Endothelial cell of umbilical vein (primary cell): ENCODE measurements at regions not wholly inside any gene's neighbourhood (a gene's known extent, or its start where the extent isn't known, plus 50 kb on each side); places are given as distances from the start of the nearest gene placed in this dataset.
"Not testable (repeated sequence)": the region's sequence is repeated elsewhere in the genome, so short reads cannot be mapped to it uniquely, and the experiment has no call there.

Experiments used
- BruUV-seq: library from RNA; stranded (reverse); fragments of 400-500 nt; replicated peaks from 2 replicates; lab custom pipeline; 2021; lab: Mats Ljungman, UMichigan
- CTCF ChIA-PET: fragments of 300-600, 350-600 bp; sonication (Branson Sonifier 250); formaldehyde crosslinking; loops from one replicate; lab custom pipeline; 2021; ENCODE audit warnings: antibody characterized with exemption, inconsistent platforms; lab: Charles Lee
- POLR2A ChIA-PET: fragments of 300-600, 350-600 bp; sonication (Branson Sonifier 250); formaldehyde crosslinking; loops from one replicate; lab custom pipeline; 2021; ENCODE audit warnings: antibody characterized with exemption, inconsistent platforms; lab: Charles Lee
- DNase-seq: peaks from one replicate; pipeline ENCODE4 v3.0.0-alpha.2; 2011; ENCODE audit warnings: low read depth, low spot score
- FAIRE-seq: peaks from 2 replicates; lab custom pipeline; 2011; peaks lifted over from hg19 to GRCh38; lab: Jason Lieb, UNC
- H2AFZ ChIP-seq: 2 replicates; pipeline ENCODE4 v1.6.0; 2012; ENCODE audit warnings: low read depth, low read length, control low read depth, inconsistent platforms
- H3K27ac ChIP-seq: 2 replicates; pipeline ENCODE4 v1.5.1; 2011; ENCODE audit warnings: low read depth, mild to moderate bottlenecking, control low read depth, low read length, moderate library complexity; ENCODE audit not compliant: insufficient read depth
- H3K27me3 ChIP-seq, 2 experiments: 2 replicates each; pipeline versions ENCODE4 v1.6.0 to v1.6.1; 2011; ENCODE audit warnings: low read length in 2 of 2, mixed read lengths in 1 of 2; ENCODE audit not compliant: control insufficient read depth in 2 of 2, insufficient read depth in 2 of 2
- H3K36me3 ChIP-seq, 2 experiments: 2 replicates in 1 of 2; 3 replicates in 1 of 2; pipeline ENCODE4 v1.5.1; 2011; ENCODE audit warnings: low read length in 2 of 2, mild to moderate bottlenecking in 1 of 2, moderate library complexity in 1 of 2; ENCODE audit not compliant: control insufficient read depth in 2 of 2, insufficient read depth in 2 of 2; ENCODE audit errors: extremely low read depth in 1 of 2
- H3K4me1 ChIP-seq: 3 replicates; pipeline ENCODE4 v1.5.1; 2011; ENCODE audit warnings: mild to moderate bottlenecking, low read length; ENCODE audit not compliant: control insufficient read depth, insufficient read depth; ENCODE audit errors: extremely low read depth
- H3K4me2 ChIP-seq: 2 replicates; pipeline ENCODE4 v1.6.1; 2011; ENCODE audit warnings: low read length, control low read depth, mixed read lengths; ENCODE audit not compliant: insufficient read depth
- H3K4me3 ChIP-seq, 3 experiments: fragments of 200-600 bp in 1 of 3; sonication (generic), shearing (Covaris generic) in 1 of 3; replicated peaks in 1 of 3; 2 replicates each; pipeline ENCODE4 v1.5.1; 2011 to 2016; ENCODE audit warnings: control low read depth in 3 of 3, low read length in 3 of 3, mild to moderate bottlenecking in 2 of 3, inconsistent platforms in 1 of 3, low read depth in 1 of 3, moderate library complexity in 1 of 3; ENCODE audit not compliant: insufficient read depth in 1 of 3
- H3K79me2 ChIP-seq: 2 replicates; pipeline ENCODE4 v1.6.0; 2012; ENCODE audit warnings: low read length, inconsistent platforms; ENCODE audit not compliant: control insufficient read depth, insufficient read depth
- H3K9ac ChIP-seq: replicated peaks from 2 replicates; pipeline ENCODE3; 2011; ENCODE audit warnings: low read length, control low read depth; ENCODE audit not compliant: insufficient read depth; ENCODE audit errors: extremely low read depth
- H3K9me1 ChIP-seq: replicated peaks from 3 replicates; pipeline ENCODE4 v1.6.0; 2011; ENCODE audit warnings: mild to moderate bottlenecking, low read length; ENCODE audit not compliant: control insufficient read depth, insufficient read depth; ENCODE audit errors: extremely low read depth
- H3K9me3 ChIP-seq: replicated peaks from 2 replicates; pipeline ENCODE4 v1.5.1; 2012; ENCODE audit warnings: low read length, inconsistent platforms; ENCODE audit not compliant: control insufficient read depth, insufficient read depth
- H4K20me1 ChIP-seq: replicated peaks from 2 replicates; pipeline ENCODE3; 2011; ENCODE audit warnings: mild to moderate bottlenecking, low read length; ENCODE audit not compliant: control insufficient read depth, insufficient read depth; ENCODE audit errors: extremely low read depth
- EZH2 ChIP-seq: IDR thresholded peaks from 2 replicates; pipeline ENCODE4 v1.6.1; 2012; ENCODE audit warnings: borderline replicate concordance, low read depth, mild to moderate bottlenecking, moderate library complexity, low read length, inconsistent platforms; ENCODE audit not compliant: severe bottlenecking
- FOS ChIP-seq: IDR thresholded peaks from 2 replicates; pipeline ENCODE4 v1.6.1; 2011; ENCODE audit warnings: mild to moderate bottlenecking, low read length, moderate library complexity, borderline replicate concordance; ENCODE audit not compliant: insufficient read depth
- GATA2 ChIP-seq: IDR thresholded peaks from 2 replicates; pipeline ENCODE4 v1.7.0; 2011; ENCODE audit warnings: low read depth, mild to moderate bottlenecking, moderate library complexity, mixed read lengths, low read length; ENCODE audit not compliant: insufficient read length, insufficient read depth
- JUN ChIP-seq: IDR thresholded peaks from 2 replicates; pipeline ENCODE4 v1.6.1; 2011; ENCODE audit warnings: borderline replicate concordance, low read depth; ENCODE audit not compliant: insufficient read length, insufficient read depth
- MYC ChIP-seq: IDR thresholded peaks from one replicate; pipeline ENCODE4 v1.6.1; 2011; ENCODE audit warnings: mild to moderate bottlenecking, low read depth, low read length
- POLR2A ChIP-seq: IDR thresholded peaks from 2 replicates; pipeline ENCODE4 v1.6.1; 2012; ENCODE audit warnings: low read depth, mild to moderate bottlenecking, control low read depth, low read length
- POLR2AphosphoS5 ChIP-seq: IDR thresholded peaks from 2 replicates; pipeline ENCODE4 v1.6.1; 2012; ENCODE audit warnings: low read depth, mild to moderate bottlenecking, control low read depth, low read length, moderate library complexity; ENCODE audit not compliant: insufficient read depth
- dilution Hi-C: fragments of 300-500 bp; cut with MboI; formaldehyde crosslinking; loops from one replicate; pipeline ENCODE4 v1.15.0; 2019; ENCODE audit warnings: low sequenced_read_pairs; ENCODE audit not compliant: extremely low pct_ligation_motif_present
- intact Hi-C: fragments of 100-400 bp; cut with micrococcal nuclease; formaldehyde crosslinking; loops from one replicate; pipeline ENCODE4 v1.10.0; 2022
- TF ChIP-seq, protein P1 (sequence below), 2 donors: IDR thresholded peaks; 1 replicate in 1 of 2; 2 replicates in 1 of 2; pipeline ENCODE4 v1.5.1; 2011; ENCODE audit warnings: low read length in 2 of 2, mild to moderate bottlenecking in 2 of 2, moderate library complexity in 2 of 2, control low read depth in 1 of 2, inconsistent platforms in 1 of 2, low read depth in 1 of 2; ENCODE audit not compliant: insufficient read depth in 1 of 2; ENCODE audit errors: extremely low read depth in 1 of 2
- TF ChIP-seq, protein P2 (sequence below): IDR thresholded peaks from 2 replicates; pipeline ENCODE4 v1.6.1; 2011; ENCODE audit not compliant: insufficient read depth, insufficient read length

- Histone ChIP-seq H2AFZ (no peak overlapping the region), H3K27me3 (no peaks in the 10 kb centered on the region), H3K9me1 (no peaks in the 10 kb centered on the region), H3K79me2 (no peaks in the 10 kb centered on the region), H3K36me3 (no peaks in the 10 kb centered on the region), H3K4me1 (no peaks in the 10 kb centered on the region), H3K4me3 (no peak overlapping the region), H3K27ac (no peak overlapping the region), H4K20me1 (no peaks in the 10 kb centered on the region), H3K9me3 (no peaks in the 10 kb centered on the region), H3K9ac (no peak overlapping the region), H3K4me2 (no peak overlapping the region)
- ChIA-PET CTCF (no interaction called here), POLR2A (no interaction called here)
- FAIRE-seq, result peak; percentile 37
- TF ChIP-seq POLR2AphosphoS5, result no peak
- TF ChIP-seq EZH2, result no peak
- TF ChIP-seq JUN, result no peak
- TF ChIP-seq POLR2A, result no peak
- TF ChIP-seq MYC, result no peak
- TF ChIP-seq, protein P1, sequence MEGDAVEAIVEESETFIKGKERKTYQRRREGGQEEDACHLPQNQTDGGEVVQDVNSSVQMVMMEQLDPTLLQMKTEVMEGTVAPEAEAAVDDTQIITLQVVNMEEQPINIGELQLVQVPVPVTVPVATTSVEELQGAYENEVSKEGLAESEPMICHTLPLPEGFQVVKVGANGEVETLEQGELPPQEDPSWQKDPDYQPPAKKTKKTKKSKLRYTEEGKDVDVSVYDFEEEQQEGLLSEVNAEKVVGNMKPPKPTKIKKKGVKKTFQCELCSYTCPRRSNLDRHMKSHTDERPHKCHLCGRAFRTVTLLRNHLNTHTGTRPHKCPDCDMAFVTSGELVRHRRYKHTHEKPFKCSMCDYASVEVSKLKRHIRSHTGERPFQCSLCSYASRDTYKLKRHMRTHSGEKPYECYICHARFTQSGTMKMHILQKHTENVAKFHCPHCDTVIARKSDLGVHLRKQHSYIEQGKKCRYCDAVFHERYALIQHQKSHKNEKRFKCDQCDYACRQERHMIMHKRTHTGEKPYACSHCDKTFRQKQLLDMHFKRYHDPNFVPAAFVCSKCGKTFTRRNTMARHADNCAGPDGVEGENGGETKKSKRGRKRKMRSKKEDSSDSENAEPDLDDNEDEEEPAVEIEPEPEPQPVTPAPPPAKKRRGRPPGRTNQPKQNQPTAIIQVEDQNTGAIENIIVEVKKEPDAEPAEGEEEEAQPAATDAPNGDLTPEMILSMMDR (IDR thresholded peaks at IDR 0.05; ENCODE audit: extremely low read depth in 1 of 2, insufficient read depth in 1 of 2, low read depth in 1 of 2, low read length in 2 of 2), result no peak
- TF ChIP-seq, protein P2, sequence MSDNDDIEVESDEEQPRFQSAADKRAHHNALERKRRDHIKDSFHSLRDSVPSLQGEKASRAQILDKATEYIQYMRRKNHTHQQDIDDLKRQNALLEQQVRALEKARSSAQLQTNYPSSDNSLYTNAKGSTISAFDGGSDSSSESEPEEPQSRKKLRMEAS, result no peak
- no peak for TF ChIP-seq GATA2
- no peak for TF ChIP-seq FOS
- no TSS peak for BruUV-seq
- intact Hi-C loops (loop anchor here (5.0 kb wide), 1 partner anchor 72 kb away; no protein-coding TSS in a partner anchor), dilution Hi-C loops (no loop called here)
- no peak for DNase-seq
Measured at GRCh38 chrY:7529396-7529795, 617.8 kb upstream of the AMELY start.

DNA sequence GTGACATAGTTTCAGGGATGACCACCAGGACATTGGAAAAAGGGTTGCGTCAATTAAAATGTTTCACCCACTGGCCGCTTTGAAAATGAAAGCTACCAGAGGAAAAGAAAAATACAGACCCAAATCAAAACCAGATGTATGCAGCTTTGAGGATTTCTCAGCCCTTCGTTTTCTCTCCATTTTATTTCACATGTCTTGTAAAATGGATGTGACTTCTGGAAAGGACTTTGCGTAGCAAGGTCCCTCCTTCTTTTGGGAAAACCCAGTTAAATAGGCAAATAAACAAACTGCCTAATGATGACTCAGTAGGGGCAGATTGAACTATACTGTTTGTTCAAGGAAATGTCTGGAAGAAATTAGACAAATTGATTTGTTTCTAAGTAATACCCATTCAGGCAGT lies 616.0 kb upstream of the AMELY start:
- DNase-seq (peak; percentile 48), FAIRE-seq (peak; percentile 26)
- H3K4me3 ChIP-seq, H3K27ac ChIP-seq, H3K36me3 ChIP-seq, H3K4me2 ChIP-seq, H3K27me3 ChIP-seq, dilution Hi-C loops, H3K9ac ChIP-seq, H3K4me1 ChIP-seq, CTCF ChIA-PET, H3K79me2 ChIP-seq, BruUV-seq, H2AFZ ChIP-seq, H4K20me1 ChIP-seq, H3K9me1 ChIP-seq, H3K9me3 ChIP-seq, POLR2A ChIA-PET: not testable (repeated sequence)
- intact Hi-C loops, result loop anchor here (5.0 kb wide), 1 partner anchor 70 kb away; no protein-coding TSS in a partner anchor
